Upper lobe of left lung (tissue), 6 donors: ENCODE measurements at regions not wholly inside any gene's neighbourhood (a gene's known extent, or its start where the extent isn't known, plus 50 kb on each side); places are given as distances from the start of the nearest gene placed in this dataset.

Source experiments
- ATAC-seq, 2 donors: fragments of 200-7000 bp; cut with Tn5 transposase; one replicate each; pipeline ENCODE4 v1.9.1; 2022; ENCODE audit warnings: mild to moderate bottlenecking in 2 of 2, moderate library complexity in 2 of 2; ENCODE audit not compliant: low FRiP score in 2 of 2
- DNase-seq, 2 donors: peaks; one replicate each; pipeline ENCODE4 v3.0.0-alpha.2; 2019 to 2020
- H3K27ac ChIP-seq, 4 donors: fragments of 200-600 bp; sonication (generic); one replicate each; pipeline ENCODE4 v1.5.1; 2016 to 2019
- H3K27me3 ChIP-seq, 4 donors: fragments of 200-600 bp; sonication (generic); one replicate each; pipeline ENCODE4 v1.5.1; 2017 to 2019
- H3K36me3 ChIP-seq, 4 donors: fragments of 200-600 bp; sonication (generic); one replicate each; pipeline ENCODE4 v1.5.1; 2016 to 2019
- H3K4me1 ChIP-seq, 4 donors: fragments of 200-600 bp; sonication (generic); one replicate each; pipeline ENCODE4 v1.5.1; 2018 to 2019
- H3K4me3 ChIP-seq, 4 donors: fragments of 200-600 bp; sonication (generic); one replicate each; pipeline ENCODE4 v1.5.1; 2017 to 2019; ENCODE audit warnings: mild to moderate bottlenecking in 2 of 4, moderate library complexity in 1 of 4
- H3K9me3 ChIP-seq, 4 donors: fragments of 200-600 bp; sonication (generic); one replicate each; pipeline ENCODE4 v1.5.1; 2018 to 2019
- EP300 ChIP-seq, 4 donors: sonication (generic); formaldehyde crosslinking; IDR thresholded peaks; one replicate each; pipeline ENCODE4 v1.5.1; 2017; ENCODE audit warnings: antibody characterized with exemption in 4 of 4, control low read depth in 2 of 4
- POLR2A ChIP-seq, 4 donors: fragments of 450-650 bp; IDR thresholded peaks; one replicate each; pipeline ENCODE4 v1.5.1; 2016 to 2017; ENCODE audit warnings: antibody characterized with exemption in 4 of 4, mild to moderate bottlenecking in 2 of 4
- POLR2AphosphoS5 ChIP-seq, 2 donors: sonication (generic); formaldehyde crosslinking; IDR thresholded peaks; one replicate each; pipeline ENCODE4 v1.5.1; 2017; ENCODE audit warnings: antibody characterized with exemption in 2 of 2
- WGBS, 2 donors: methylation state at CpG; one replicate each; pipeline ENCODE4 v1.1.5; 2017 to 2018; 5-methylcytosine and 5-hydroxymethylcytosine counted together
- TF ChIP-seq, protein P1 (sequence below), 6 experiments: fragments of 450-650 bp in 4 of 6; fragments of 200-600 bp in 2 of 6; sonication (generic) in 2 of 6; IDR thresholded peaks; one replicate each; pipeline ENCODE4 v1.5.1; 2016 to 2019; ENCODE audit warnings: antibody characterized with exemption in 6 of 6
- donor health status: DM: no; HTN: no; CAD: no; lungs with moderate emphysema.
- donor health status: DM: no; HTN: yes; CAD: no; lungs with severe emphysema.

DNA sequence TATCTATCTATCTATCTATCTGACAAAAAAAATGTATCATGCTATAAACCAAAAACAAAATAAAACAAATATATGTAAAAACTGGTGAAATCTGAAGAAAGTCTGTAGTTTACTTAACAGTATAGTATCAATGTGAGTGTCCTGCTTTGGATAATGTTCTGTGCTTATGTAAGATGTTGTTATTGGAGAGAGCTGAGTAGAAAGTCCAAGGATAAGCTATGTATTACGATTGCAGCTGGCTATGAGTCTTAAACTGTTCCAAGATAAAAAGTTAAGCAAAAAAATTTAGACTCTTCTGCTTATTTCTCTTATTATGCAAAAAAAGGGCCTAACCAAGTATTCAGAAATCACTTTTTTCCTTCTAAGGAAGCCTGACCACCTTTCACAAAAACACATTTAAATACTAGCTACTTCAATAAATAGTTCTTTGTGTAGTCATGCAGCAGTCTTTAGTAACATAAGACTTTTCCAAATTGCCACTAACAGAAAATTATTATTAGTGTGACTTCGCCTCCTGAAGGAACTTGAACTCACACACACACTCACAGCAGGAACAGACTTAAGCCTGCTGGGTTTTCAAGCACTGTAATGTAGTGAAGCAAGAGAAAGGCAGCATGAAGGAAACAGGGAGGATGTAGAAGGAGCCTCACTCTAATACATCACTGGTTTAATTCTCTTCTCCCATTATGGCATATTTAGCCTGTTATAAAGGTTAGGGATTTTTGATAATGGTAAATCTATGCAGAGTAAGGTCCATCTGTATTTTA lies 265.8 kb upstream of the GJE1 start:
- WGBS, 2 donors = 64% methylated on average over 2 of the region's 2 CpGs
- H3K4me3 ChIP-seq = no peak overlapping the region
- no peaks in the 10 kb centered on the region for H3K27me3 ChIP-seq
- DNase-seq = no peak
- no peaks in the 10 kb centered on the region for H3K4me1 ChIP-seq
- no peak overlapping the region for H3K27ac ChIP-seq
- no peaks in the 10 kb centered on the region for H3K36me3 ChIP-seq
- no peak for ATAC-seq
- H3K9me3 ChIP-seq = no peaks in the 10 kb centered on the region
- TF ChIP-seq EP300 (IDR thresholded peaks at IDR 0.05) (no peak), POLR2A (IDR thresholded peaks at IDR 0.05) (no peak), POLR2AphosphoS5 (IDR thresholded peaks at IDR 0.05) (no peak)
- TF ChIP-seq, protein P1, sequence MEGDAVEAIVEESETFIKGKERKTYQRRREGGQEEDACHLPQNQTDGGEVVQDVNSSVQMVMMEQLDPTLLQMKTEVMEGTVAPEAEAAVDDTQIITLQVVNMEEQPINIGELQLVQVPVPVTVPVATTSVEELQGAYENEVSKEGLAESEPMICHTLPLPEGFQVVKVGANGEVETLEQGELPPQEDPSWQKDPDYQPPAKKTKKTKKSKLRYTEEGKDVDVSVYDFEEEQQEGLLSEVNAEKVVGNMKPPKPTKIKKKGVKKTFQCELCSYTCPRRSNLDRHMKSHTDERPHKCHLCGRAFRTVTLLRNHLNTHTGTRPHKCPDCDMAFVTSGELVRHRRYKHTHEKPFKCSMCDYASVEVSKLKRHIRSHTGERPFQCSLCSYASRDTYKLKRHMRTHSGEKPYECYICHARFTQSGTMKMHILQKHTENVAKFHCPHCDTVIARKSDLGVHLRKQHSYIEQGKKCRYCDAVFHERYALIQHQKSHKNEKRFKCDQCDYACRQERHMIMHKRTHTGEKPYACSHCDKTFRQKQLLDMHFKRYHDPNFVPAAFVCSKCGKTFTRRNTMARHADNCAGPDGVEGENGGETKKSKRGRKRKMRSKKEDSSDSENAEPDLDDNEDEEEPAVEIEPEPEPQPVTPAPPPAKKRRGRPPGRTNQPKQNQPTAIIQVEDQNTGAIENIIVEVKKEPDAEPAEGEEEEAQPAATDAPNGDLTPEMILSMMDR (IDR thresholded peaks at IDR 0.05) = no peak

DNA sequence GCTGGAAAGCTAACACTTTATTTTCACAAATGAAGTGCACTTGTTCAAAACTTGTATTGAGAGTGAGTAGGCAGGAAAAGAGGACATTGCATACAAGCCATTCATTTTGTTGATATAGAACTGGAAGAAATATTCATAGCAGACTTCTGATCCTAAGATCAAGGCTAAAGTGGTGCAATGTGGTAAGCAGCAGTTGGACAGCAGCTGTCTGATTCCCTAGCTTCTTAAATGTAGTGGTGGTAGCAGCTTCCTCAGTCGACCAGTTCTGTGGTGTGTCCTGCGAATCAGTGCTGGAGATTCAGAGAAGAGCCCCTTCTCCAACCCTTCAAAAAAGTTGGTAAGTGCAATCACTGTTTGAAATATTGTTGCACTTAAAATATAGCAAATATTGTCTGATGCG lies 281.7 kb upstream of the GJE1 start:
- H3K4me1 ChIP-seq = no peaks in the 10 kb centered on the region
- H3K27ac ChIP-seq = no peak overlapping the region
- WGBS, 2 donors = 80 to 83% methylated on average over 3 of the region's 3 CpGs
- no peaks in the 10 kb centered on the region for H3K9me3 ChIP-seq
- no peak overlapping the region for H3K4me3 ChIP-seq
- no peaks in the 10 kb centered on the region for H3K27me3 ChIP-seq
- H3K36me3 ChIP-seq = no peaks in the 10 kb centered on the region
- DNase-seq = no peak
- TF ChIP-seq EP300 (IDR thresholded peaks at IDR 0.05) (no peak), POLR2A (IDR thresholded peaks at IDR 0.05) (no peak), POLR2AphosphoS5 (IDR thresholded peaks at IDR 0.05) (no peak)
- TF ChIP-seq, protein P1 (IDR thresholded peaks at IDR 0.05) = no peak
- ATAC-seq = no peak

DNA sequence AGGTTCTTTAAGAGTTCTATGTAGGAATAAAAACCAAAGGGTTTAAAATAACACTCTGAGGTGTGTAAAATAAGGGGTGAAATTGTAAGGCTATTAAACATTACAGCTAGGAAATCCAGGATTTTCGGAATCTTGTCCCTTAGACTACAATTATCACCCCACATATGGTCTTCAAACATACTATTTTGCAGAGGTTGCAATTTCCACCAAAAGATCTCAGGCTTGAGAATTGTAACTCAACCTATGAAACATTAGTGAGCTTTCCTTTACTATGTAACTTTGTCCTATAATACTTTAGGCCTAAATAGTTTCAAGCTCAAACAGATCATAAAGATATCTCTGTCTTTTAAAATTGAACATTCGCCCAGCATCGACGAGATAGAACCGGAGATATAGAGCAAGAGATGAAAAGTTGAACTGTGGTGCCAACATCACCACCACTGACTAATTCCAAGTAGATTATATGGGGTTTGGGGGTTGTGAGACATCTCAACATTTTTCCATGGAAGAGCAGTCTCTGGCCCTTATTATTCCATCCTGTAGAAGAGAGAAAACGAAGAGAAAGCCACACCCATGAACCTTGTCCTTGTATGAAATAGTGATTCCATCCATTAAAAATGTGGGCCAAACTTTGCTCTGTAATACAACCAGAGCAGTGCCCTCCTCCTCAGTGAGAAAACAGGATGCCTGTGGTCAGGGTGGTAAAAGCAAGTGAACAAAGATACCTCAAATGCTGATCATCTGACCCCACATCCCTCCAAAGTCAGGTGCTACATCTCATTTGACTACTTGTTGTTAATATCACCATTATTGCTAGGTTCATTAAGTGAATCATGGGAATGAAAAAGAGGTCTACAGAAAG lies 284.5 kb upstream of the GJE1 start:
- 76 to 78% methylated on average over 6 of the region's 6 CpGs for WGBS, 2 donors
- ATAC-seq = no peak
- no peak for TF ChIP-seq POLR2A (IDR thresholded peaks at IDR 0.05)
- TF ChIP-seq, protein P1 (IDR thresholded peaks at IDR 0.05) = no peak
- TF ChIP-seq EP300 (IDR thresholded peaks at IDR 0.05) = no peak
- TF ChIP-seq POLR2AphosphoS5 (IDR thresholded peaks at IDR 0.05) = no peak

DNA sequence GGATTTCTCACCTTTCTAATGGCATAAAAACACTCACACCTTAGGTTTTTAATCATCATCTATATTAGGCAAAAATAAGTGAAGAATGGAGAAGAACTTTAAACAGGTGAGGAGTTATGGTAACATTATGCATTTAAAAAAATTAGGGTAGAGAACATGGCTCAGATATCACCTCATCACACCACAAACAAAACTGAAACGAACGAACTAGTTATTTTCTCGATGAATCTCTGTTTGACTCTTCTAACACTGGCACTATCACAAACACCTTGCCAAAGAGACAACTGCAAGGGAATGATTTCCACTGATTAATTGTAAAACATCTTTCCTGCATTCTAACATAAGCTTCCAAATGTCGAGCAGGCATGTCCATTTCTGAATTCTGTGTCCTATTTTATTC lies 286.1 kb upstream of the GJE1 start:
- H3K4me1 ChIP-seq = no peaks in the 10 kb centered on the region
- H3K9me3 ChIP-seq = no peaks in the 10 kb centered on the region
- H3K27me3 ChIP-seq = no peaks in the 10 kb centered on the region
- DNase-seq (no peak), ATAC-seq (no peak)
- TF ChIP-seq POLR2A (IDR thresholded peaks at IDR 0.05) = no peak
- H3K27ac ChIP-seq = no peak overlapping the region
- 66 to 67% methylated on average over 4 of the region's 4 CpGs for WGBS, 2 donors
- no peak overlapping the region for H3K4me3 ChIP-seq
- no peaks in the 10 kb centered on the region for H3K36me3 ChIP-seq

More for the DNA sequence above, 284.5 kb upstream of the GJE1 start:
- Histone ChIP-seq H3K9me3 (no peaks in the 10 kb centered on the region), H3K4me3 (no peak overlapping the region), H3K4me1 (no peaks in the 10 kb centered on the region), H3K27ac (no peak overlapping the region), H3K27me3 (no peaks in the 10 kb centered on the region), H3K36me3 (no peaks in the 10 kb centered on the region)
- no peak for DNase-seq

GRCh38 chr6:141843178-141843834 lies 289.4 kb upstream of the GJE1 start:
- ATAC-seq = no peak
- WGBS, 2 donors = 84 to 88% methylated on average over 3 of the region's 3 CpGs
- no peak for TF ChIP-seq EP300 (IDR thresholded peaks at IDR 0.05)
- TF ChIP-seq POLR2AphosphoS5 (IDR thresholded peaks at IDR 0.05) = no peak
- no peak for TF ChIP-seq POLR2A (IDR thresholded peaks at IDR 0.05)
- TF ChIP-seq, protein P1 (IDR thresholded peaks at IDR 0.05) = no peak

More at GRCh38 chr6:141843178-141843834, 289.4 kb upstream of the GJE1 start:
- no peaks in the 10 kb centered on the region for H3K4me1 ChIP-seq
- no peak for DNase-seq
- no peaks in the 10 kb centered on the region for H3K27me3 ChIP-seq
- H3K27ac ChIP-seq = no peak overlapping the region
- no peak overlapping the region for H3K4me3 ChIP-seq
- no peaks in the 10 kb centered on the region for H3K36me3 ChIP-seq
- no peaks in the 10 kb centered on the region for H3K9me3 ChIP-seq
